Myocyte (in vitro differentiated cells): ENCODE measurements at regions not wholly inside any gene's neighbourhood (a gene's known extent, or its start where the extent isn't known, plus 50 kb on each side); places are given as distances from the start of the nearest gene placed in this dataset.
"Not testable (repeated sequence)": the region's sequence is repeated elsewhere in the genome, so short reads cannot be mapped to it uniquely, and the experiment has no call there.

Experiments
- DNase-seq: peaks from one replicate; pipeline ENCODE4 v3.0.0-alpha.2; 2012; ENCODE audit warnings: low read depth

GRCh38 chr18:63071701-63072141 lies 247.8 kb downstream of the BCL2 start:
- no peak for DNase-seq

DNA sequence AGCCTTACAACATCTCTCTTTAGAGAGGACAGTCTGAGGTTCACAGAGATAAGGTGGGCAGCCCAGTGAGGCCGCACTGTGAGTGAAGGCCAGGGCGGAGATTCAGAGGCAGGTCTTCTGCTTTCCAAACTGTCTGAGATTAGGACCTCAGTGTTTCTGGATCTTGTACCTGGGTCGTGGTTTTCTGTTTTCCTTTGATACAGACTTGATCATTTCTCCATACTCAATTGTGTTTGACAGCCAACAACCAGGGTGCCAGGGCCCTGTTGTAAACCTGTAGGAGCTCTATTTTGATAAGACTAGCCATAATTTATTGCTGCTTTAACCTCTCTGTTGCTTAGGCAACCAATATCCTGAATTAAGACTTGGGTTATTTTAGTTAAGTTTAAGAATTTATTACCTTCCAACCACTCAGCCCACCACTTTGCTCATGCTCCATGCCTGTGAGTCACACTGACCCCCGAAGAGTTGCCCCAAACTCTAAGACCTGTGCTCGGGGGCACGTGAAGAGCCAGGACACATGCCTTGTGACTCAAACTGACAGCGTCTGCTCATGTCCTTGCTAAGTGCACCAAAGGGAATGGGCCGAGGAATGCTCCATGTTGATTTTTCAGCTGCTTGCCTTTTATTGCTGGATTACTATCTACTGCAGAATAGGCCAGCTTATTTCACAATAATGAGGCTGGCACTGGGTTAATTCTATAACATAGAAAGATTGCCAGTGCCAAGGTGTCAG lies 248.6 kb downstream of the BCL2 start:
- no peak for DNase-seq

DNA sequence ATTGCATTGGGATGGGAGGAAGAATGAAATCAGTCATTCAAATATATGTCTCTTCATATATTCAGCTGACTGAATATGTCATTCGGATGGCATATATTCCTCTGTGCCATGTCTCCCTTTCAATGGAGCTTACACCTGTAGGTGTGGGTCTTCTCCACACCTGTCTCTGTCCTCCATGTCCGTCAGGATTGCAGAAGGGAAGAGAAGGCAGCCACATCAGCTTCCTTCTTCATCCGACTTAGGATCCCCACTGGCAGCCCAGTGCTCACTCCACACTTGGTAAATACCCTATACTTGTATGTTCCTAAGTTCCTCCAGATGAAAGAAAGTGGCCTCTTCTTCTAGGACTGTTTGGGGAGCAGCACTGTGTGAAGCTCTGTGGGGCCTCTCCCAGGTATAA lies 250.1 kb downstream of the BCL2 start:
- no peak for DNase-seq

DNA sequence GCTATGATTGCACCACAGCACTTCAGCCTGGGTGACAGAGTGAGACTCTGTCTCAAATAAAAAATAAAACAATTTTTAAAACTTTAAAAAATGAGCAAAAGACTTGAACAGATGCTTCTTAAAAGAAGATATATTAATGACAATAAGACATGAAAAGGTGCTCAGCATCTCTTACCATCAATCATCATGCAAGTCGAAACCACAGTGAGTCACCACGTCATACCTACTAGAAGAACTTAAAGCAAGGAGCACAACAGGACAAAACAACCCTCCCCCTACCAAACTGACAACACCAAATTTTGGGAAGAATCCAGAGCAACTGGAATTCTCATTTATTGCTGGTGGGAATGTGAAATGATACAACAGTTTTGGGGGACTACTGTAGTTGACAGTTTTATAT lies 251.6 kb downstream of the BCL2 start:
- no peak for DNase-seq

- no peak for DNase-seq
Measured at GRCh38 chr18:63065172-63065571, 254.4 kb downstream of the BCL2 start.

GRCh38 chr18:63063171-63063570 lies 256.4 kb downstream of the BCL2 start:
- no peak for DNase-seq

DNA sequence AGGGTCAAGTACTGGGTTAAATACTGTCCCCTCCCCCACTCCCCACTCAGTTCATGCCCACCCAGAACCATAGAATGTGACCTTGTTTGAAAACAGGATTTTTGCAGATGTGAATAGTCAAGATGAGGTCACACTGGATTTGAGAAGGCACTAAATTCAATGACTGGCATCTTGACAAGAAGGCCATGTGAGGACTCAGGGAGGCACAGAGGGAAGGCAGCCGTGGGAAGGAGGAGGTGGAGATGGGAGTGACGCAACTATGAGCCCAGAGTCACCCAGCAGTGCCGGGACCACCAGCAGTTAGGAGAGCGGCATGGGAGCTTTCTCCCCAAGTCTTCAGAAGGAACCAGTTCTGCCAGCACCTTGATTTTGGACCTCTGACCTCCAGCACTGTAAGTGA lies 257.3 kb downstream of the BCL2 start:
- DNase-seq: no peak

DNA sequence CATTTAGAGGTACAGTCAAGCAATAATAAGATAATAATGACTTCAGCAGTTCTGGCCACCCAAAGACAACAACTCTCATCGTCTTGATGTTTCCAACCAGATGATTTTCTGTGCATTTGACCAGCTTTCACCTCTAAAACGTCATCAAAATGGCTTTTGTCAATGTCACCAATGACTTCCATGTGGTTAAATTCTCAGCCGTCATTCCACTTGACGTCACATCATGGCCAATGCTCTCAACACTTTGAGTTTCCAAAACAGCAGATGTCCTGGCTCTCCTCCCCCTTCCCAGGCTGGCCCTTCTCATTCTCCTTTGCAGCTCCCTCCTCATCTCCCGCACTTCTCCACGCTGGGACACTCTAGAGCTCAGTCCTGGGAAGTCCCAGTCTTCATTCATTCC lies 258.3 kb downstream of the BCL2 start:
- no peak for DNase-seq

DNA sequence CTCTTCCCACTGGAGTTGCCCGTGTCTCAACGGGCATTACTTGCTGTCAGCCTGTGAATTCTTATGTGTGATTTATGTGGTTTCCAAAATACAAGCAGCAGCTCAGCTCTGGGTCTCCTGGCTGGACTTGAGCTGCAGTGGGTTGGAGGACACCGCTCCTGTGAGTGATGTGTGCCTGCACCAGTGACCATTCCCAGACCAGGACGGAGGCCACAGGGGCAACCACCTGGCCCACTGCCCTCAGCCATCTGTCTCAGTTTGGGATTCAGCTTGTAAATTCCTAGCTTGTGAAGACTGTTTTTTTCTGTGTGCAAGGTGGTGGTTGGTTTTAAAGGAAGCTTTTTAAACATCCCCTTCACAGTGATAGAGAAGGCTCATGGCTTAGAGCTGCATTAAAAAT lies 261.0 kb downstream of the BCL2 start:
- DNase-seq: peak; percentile 36

DNA sequence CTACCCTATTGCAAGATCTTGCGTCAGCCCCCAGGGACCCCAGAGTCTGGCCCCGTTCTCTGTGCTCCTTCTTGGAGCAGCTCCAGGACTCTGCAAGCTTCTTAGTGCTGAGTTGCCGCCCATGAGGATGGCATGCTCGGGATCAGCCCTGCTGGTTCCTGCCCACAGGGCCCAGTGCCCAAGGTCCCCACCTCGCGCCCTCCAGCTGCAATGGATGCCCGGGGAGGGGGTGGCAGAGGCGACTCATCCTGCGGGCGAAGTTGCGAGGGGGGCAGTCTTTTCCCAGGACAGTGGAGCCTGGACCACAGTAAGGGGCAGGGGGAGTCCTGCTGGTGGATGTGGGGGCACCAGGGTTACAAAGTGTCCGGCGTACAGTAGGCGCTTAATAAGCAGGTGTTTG lies 261.9 kb downstream of the BCL2 start:
- DNase-seq: no peak

DNA sequence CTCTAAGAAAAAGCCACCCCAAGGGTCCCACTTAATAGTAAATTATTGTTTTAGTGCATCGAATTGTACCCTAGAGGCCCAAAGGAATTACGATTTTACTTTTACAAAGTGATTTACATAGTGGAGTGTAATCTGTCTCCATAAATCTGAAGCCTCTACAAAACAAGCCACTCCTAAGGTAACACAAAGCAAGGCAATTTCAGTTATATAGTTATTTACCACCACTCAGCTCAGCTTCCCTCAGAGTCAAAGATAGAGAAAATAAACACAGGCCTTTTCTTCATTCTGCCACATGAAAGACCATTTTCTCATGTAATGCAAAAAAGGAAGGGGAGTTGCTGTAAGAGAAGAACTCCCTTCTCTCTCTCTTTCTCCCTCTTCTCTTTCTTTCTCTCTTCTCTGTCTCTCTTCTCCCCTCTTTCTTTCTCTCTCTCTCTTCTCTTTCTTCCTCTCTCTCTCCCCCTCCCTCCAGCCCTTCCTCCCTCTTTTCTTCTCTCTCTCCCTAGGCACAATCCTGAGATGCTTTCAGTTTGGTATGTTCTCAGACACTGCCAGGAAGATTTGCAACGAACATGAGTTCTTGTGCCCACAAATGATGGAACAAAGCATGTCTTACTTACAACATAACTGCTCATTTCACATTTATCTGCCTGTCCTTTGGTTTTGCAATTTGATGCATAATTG lies 264.5 kb downstream of the BCL2 start:
- no peak for DNase-seq

DNA sequence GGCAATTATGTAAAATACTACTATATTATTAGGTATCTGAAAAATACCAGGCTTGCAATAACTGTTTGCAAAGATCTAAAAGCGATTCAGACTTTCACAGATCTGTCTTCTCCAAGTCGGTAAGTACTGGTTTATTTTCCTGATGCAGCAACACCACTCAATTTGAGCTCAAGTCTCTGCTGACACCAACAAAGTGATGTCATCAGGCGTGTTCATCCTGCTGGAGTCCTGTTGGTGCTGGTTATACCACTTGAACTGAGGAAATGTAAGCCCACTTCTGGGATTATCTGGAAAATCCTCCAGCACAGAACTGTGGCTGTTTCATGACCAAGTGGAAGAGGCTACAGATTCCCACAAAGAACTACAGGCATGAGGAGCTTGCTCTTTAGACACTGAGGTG lies 267.6 kb downstream of the BCL2 start:
- no peak for DNase-seq

DNA sequence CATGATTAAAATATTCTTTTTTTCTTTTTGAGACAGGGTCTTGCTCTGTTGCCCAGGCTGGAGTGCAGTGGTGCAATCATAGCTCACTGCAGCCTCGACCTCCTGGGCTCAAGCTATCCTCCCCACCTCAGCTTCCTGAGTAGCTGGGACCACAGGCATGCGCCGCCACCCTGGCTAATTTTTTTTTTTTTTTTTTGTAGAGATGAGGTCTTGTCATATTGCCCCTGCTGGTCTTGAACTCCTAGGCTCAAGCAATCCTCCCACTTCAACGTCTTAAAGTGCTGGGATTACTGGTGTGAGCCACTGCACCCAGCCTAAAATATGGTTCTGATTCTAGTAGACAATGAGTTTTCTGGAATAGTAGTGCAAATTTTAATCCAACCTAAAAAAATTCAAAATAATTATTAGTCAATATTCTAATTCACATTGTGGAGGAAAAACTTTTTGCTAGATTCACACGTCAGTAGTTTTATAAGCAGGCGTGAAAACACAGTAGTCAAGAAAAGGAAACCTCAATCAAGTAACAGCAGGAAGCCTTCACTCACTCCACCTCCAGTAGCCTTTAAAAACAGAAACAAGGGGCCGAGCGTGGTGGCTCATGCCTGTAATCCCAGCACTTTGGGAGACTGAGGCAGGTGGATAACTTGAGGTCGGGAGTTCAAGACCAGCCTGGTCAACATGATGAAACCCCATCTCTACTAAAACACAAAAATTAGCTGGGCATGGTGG lies 268.7 kb downstream of the BCL2 start:
- DNase-seq: not testable (repeated sequence)

DNA sequence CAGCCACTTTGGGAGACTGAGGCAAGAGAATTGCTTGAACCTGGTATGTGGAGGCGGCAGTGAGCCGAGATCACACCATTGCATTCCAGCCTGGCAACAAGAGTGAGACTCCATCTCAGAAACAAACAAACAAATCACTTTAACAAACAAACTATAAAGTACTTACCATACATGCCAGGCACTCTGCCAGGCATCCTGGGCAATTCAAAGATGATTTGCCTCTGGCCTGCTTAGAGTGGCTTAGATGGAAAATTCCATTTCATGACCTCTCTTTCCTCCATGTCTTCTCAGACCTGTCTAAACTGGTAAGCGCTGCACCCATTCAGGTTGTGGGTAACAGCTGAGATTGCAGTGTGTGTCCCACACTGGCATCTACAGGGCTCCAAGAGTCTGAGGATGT lies 273.2 kb downstream of the BCL2 start:
- no peak for DNase-seq

DNA sequence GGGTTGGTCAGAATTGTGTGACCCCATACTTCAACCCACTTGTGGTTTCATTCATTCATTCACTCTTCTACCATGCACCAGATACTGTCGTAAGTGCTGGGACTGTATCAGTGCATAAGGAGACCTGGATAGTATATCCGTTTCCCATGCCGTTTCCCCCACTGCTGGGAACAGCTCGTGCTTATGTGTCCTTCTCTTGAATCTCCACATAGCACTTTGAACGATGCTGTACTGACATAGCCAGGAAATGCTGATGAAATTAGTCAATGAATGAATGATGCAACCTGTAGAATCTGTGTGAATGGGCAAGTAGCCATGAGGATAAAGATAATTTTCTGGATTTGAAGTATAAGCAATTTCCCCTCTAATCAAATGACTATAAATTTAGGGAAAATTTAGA lies 276.1 kb downstream of the BCL2 start:
- no peak for DNase-seq

GRCh38 chr18:63042351-63042750 lies 277.2 kb downstream of the BCL2 start:
- no peak for DNase-seq

GRCh38 chr18:63040788-63041410 lies 278.7 kb downstream of the BCL2 start:
- peak; percentile 35 for DNase-seq

- no peak for DNase-seq
Measured at GRCh38 chr18:63037491-63037890, 282.1 kb downstream of the BCL2 start.

- DNase-seq: no peak
Measured at GRCh38 chr18:63031375-63031774, 288.2 kb downstream of the BCL2 start.
